GM19023 (cell line): ENCODE measurements at regions not wholly inside any gene's neighbourhood (a gene's known extent, or its start where the extent isn't known, plus 50 kb on each side); places are given as distances from the start of the nearest gene placed in this dataset.

ENCODE experiments used
- ATAC-seq: cut with Tn5 transposase; IDR thresholded peaks from one replicate; pipeline ENCODE4 v1.9.1; 2021; ENCODE audit warnings: mild to moderate bottlenecking, moderate library complexity; ENCODE audit not compliant: unreplicated experiment

DNA sequence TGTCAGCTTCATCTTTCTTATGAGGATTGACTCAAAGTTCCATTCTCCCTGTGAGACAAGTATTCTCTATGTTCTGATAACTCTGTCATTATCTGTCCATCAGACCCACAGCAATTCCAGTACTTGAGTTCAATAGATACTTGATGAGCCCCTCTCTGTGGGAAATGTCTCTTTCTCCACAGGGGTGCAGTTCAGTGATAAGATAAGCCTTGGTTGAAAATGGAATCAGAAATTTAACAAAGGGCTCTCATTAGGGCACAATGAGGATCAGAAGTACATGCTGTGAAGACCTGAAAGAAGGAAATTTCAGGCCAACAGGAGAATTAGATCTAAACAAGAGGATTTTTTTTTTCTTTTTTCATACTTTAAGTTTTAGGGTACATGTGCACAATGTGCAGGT lies 737.3 kb downstream of the MTRR start:
- ATAC-seq = no peak

GRCh38 chr5:8611067-8611466 lies 742.1 kb downstream of the MTRR start:
- no peak for ATAC-seq

GRCh38 chr5:8613078-8613685 lies 744.2 kb downstream of the MTRR start:
- ATAC-seq = no peak

GRCh38 chr5:8615142-8615858 lies 746.4 kb downstream of the MTRR start:
- no peak for ATAC-seq

- no peak for ATAC-seq
Measured at GRCh38 chr5:8628521-8628920, 759.6 kb downstream of the MTRR start.

- ATAC-seq = no peak
Measured at GRCh38 chr5:8633259-8633658, 764.3 kb downstream of the MTRR start.

DNA sequence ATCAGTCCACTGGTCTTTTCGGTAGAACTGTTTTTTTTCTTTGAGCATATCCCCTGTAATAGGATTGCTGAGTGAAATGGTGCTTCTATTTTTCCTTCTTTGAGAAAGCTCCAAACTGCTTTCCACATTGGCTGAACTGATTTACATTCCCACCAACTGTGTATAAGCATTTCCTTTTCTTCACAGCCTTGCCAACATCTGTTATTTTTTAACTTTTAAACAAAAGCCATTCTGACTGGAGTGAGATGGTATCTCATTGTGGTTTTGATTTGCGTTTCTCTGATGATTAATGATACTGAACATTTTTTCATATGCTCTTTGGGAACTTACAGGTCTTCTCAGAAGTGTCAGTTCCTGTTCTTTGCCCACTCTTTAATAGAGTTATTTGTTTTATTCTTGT lies 764.7 kb downstream of the MTRR start:
- ATAC-seq = no peak

DNA sequence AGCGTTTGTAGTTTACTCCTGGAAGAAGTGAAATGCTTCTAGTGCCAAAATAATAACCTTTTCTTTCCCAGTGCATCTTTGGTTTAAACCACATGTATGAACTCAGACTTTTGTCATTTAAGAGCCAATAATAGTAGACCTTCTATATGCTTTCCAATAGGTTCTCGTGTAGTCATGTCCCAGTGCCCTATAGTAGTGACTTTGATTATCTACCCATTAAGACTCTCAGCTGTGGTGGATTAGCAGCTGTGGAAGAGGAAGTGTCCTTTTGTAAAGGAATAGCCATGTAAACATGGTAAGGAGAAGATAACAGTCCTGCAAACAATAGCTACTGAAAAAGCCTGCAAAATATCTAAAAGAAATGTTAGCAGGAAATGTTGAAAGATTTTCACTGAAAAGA lies 765.3 kb downstream of the MTRR start:
- no peak for ATAC-seq

- ATAC-seq = no peak
Measured at GRCh38 chr5:8641786-8642505, 773.0 kb downstream of the MTRR start.

GRCh38 chr5:8644377-8644776 lies 775.4 kb downstream of the MTRR start:
- no peak for ATAC-seq

DNA sequence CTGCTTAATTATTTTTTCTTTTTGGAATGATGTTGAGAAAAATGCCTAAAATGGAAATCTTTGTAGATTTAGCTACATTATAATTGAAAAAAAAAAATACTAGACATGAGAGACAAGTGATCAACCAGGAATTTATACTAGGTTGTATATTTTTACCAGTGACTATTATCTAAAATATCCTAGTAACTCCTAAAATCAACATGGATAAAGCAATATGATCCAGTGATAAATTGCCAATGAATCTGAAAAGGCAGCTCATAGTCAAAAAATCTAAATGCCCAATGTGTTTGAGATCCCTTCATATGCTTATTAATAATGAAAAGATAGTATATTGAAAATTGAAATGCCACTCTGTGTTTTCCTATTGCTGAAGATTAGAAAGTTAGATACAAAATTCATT lies 778.2 kb downstream of the MTRR start:
- no peak for ATAC-seq

DNA sequence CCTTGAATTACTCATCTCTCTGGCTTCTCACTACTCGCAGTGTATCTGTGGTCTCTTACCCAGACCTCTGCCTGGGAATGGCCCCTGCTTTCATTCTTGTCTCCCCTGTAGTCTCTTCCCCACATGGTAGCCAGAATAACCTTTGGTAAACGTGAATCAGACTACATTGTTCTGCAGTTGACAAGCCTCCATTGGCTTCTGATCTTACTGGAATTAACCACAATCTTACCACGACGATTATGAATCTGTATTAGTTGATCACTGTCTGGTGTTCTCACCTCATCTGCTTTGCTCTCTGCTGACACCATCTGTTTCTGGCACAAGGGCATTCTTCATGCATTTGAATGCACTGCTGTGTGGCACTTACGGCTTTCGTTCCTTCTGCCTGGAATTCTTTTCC lies 781.2 kb downstream of the MTRR start:
- no peak for ATAC-seq

DNA sequence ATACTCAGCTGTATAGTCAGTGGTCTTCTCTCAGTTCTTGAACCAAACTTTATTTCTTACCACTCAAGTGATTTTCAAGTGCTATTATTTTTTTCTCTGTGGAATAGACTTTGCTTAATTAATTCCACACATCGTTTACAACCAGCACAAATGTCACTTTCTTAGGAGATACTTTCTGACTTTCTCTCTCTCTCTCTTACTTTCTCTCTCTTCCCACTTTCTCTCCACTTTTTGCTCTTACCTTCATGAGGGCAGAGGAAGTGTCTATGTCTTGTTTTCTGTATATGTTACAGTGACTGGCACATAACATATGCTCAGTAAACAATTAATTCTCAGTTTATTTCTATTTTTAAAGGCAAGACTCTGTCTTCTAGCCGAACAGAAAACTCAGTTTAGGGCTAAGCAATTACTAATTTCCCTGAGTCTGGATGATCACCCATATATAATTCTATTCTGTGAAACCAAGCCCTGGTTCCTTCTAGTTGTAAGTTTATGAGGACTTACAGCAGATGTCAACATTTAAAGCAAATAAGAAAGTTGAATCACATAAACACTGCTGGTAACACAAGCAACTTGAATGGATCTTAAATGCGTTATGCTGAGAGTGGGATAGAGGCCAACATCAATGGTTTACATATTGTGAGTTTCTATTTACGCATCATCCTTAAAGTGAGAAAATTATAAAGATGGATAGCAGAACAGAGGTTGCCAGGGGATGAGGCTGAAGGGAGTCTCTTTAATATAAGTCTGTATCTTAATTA lies 791.4 kb downstream of the MTRR start:
- ATAC-seq = no peak

GRCh38 chr5:8663374-8663773 lies 794.4 kb downstream of the MTRR start:
- ATAC-seq = no peak

GRCh38 chr5:8675182-8675581 lies 806.2 kb downstream of the MTRR start:
- no peak for ATAC-seq

DNA sequence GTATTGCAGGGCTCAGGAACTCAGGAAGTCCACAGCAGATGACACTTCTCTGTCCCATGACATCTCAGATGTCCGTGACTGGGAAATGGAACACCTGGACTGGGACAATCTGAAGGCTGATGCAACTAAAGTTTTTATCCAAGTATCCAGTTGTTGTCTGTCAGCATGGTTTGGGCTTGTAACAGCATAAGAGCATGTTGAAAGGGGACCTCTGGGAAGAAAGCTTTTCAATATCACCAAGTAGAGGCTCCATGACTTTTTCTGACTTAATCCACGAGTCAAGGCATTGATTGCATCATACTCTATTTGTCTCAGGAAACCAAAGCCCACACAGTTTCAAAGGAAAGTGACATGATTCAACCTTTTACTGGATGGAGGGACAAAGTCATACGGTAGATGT lies 807.7 kb downstream of the MTRR start:
- no peak for ATAC-seq

- ATAC-seq = no peak
Measured at GRCh38 chr5:8682381-8682780, 813.4 kb downstream of the MTRR start.

GRCh38 chr5:8683496-8683895 lies 814.5 kb downstream of the MTRR start:
- no peak for ATAC-seq

DNA sequence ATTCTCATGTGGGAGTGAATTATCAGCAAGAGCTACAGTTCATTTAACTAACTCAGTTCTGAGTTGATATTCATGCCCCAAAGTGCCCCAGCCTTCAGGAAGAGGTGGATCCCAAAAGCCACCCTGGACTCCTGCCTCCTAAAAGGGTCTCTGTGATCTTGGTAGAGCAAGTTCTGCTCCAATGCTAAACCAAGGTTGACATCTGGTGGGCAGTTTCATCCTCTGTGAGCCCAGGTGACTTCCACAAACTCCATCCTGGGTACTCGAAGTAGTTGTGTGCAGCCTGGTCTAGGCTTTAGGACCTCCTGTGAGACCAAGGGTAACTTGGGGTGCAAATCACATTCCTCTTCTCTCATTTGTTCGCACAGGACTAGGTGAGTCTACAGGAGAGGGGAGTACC lies 816.8 kb downstream of the MTRR start:
- ATAC-seq = no peak

- no peak for ATAC-seq
Measured at GRCh38 chr5:8686707-8687106, 817.8 kb downstream of the MTRR start.

- ATAC-seq = no peak
Measured at GRCh38 chr5:8689773-8690172, 820.8 kb downstream of the MTRR start.

- no peak for ATAC-seq
Measured at GRCh38 chr5:8691221-8691620, 822.3 kb downstream of the MTRR start.
